A204.1 (cell line): ENCODE measurements at regions not wholly inside any gene's neighbourhood (a gene's known extent, or its start where the extent isn't known, plus 50 kb on each side); places are given as distances from the start of the nearest gene placed in this dataset.
"Not testable (repeated sequence)": the region's sequence is repeated elsewhere in the genome, so short reads cannot be mapped to it uniquely, and the experiment has no call there.

Source experiments
- FAIRE-seq: peaks from 2 replicates; lab custom pipeline; 2012; peaks lifted over from hg19 to GRCh38; lab: Jason Lieb, UNC

DNA sequence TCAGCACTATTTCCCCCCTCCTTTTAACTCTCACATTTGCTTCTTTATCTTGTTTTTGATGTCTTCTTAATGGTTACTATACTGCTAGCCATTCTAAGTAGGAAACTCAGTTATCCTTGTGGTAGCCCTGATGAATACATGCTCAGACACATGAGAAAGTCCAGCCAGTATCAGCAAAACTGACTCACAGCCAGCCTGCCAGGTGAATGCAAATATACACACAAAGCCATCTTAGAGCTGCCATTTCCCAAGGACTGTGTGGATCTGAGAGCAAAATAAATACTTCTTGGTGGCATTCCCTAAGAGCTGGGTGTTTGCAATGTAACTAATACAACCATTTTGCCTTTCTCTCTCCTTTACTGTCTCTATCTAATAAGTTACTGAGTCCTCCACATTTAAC, 455.2 kb downstream of the CCER1 start:
- FAIRE-seq = no peak

DNA sequence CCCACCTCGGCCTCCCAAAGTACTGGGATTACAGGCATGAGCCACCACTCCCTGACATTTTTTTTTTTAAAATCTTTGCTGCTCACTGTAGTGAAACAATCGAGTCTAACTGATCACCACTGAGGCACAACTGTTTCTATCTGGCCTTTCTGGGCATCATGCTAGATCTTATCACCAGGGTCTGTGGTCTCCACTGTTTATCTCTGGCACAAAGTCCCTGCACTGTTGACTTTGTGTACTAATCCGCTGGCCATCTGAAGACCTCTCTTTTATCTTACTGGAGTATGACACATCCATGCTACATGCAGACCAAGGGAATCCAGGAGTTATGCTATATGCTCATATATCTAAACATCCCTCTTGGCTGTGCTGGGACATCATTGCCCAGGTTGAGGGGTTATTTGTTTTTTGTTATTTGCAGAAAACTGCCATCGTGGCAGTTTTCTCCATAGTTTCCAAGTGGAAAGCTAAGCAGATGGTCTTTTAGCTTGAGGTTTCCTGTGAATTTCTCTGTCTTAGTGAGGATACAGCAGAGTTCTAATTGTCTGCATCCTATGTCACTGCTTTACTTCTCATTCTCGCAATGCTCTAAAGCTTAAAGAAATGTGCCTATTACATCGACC, 456.9 kb downstream of the CCER1 start:
- no peak for FAIRE-seq

GRCh38 chr12:90490355-90490754, 464.6 kb downstream of the CCER1 start:
- FAIRE-seq = no peak

- FAIRE-seq = no peak
Measured at GRCh38 chr12:90489141-90489540, 465.8 kb downstream of the CCER1 start.

- no peak for FAIRE-seq
Measured at GRCh38 chr12:90485560-90485959, 469.4 kb downstream of the CCER1 start.

- FAIRE-seq = no peak
Measured at GRCh38 chr12:90484094-90484493, 470.9 kb downstream of the CCER1 start.

- FAIRE-seq = no peak
Measured at GRCh38 chr12:90481748-90482147, 473.2 kb downstream of the CCER1 start.

DNA sequence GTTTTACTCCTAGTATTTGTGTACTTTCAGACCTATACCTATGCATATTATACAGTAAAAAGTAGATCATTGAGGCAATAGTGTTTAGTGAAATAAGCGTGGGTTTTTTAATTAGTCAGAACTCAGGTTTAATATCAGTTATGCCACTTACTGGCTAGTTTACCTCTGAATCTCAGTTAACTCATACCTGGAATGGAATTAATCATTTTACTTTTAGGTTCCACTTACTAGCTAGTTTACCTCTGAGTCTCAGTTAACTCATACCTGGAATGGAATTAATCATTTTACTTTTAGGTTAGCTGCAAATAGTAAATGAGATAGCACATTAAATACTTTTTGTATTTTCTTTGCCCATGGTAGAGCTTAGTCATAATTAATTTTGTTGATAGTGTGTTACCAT, 475.7 kb downstream of the CCER1 start:
- no peak for FAIRE-seq

GRCh38 chr12:90473831-90474230, 481.1 kb downstream of the CCER1 start:
- no peak for FAIRE-seq

- no peak for FAIRE-seq
Measured at GRCh38 chr12:90460681-90461080, 494.3 kb downstream of the CCER1 start.

- FAIRE-seq = no peak
Measured at GRCh38 chr12:90456248-90456647, 498.7 kb downstream of the CCER1 start.

DNA sequence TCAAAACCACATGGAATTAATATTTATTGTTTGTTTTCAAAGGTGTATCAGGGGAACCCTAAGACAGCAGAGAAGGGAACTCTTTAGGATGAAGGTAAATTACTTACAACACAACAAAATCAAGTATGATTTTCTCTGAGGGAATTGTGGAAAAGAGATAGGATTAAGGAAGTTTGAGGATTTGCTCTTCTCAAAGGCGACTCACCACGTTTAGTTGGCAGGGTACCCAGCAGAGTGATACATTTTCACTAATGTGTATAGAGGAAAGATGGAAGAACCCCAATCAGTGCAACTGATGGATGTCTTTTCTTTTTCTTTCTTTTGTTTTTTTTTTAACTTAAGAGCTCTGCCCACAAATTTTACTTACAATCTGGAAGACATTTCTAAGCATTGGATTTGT, 499.2 kb downstream of the CCER1 start:
- FAIRE-seq = no peak

DNA sequence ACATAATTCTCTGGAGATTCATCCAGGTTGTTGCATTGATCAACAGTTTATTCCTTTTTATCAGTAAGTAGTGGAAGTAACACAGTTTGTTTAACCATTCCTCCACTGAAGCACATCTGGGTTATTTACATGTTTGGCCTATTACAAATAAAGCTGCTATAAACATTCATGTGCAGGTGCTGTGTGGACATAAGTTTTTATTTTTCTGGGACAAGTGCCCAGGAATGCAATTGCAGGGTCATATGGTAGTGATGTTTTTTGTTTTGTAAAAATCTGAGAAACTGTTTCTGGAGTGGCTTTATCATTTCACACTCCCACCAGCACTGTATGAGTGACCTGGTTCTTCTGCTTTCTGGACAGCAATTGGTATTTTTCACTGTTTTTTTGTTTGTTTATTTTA, 505.4 kb downstream of the CCER1 start:
- no peak for FAIRE-seq

DNA sequence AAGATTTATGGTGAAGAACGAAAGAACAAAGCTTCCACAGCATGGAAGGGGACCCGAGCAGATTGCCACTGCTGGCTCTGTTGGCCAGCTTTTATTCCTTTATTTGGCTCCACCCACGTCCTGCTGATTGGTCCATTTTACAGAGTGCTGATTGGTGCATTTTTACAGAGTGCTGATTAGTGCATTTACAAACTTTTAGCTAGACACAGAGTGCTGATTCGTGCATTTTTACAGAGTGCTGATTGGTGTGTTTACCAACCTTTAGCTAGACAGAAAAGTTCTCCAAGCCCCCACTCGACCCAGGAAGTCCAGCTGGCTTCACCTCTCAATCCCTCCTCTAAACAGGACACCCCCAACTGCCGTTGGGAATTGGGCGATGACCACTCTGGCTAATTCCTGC, 511.5 kb downstream of the CCER1 start:
- not testable (repeated sequence) for FAIRE-seq

- no peak for FAIRE-seq
Measured at GRCh38 chr12:90441431-90441830, 513.5 kb downstream of the CCER1 start.

GRCh38 chr12:90428881-90429280, 526.1 kb downstream of the CCER1 start:
- no peak for FAIRE-seq

DNA sequence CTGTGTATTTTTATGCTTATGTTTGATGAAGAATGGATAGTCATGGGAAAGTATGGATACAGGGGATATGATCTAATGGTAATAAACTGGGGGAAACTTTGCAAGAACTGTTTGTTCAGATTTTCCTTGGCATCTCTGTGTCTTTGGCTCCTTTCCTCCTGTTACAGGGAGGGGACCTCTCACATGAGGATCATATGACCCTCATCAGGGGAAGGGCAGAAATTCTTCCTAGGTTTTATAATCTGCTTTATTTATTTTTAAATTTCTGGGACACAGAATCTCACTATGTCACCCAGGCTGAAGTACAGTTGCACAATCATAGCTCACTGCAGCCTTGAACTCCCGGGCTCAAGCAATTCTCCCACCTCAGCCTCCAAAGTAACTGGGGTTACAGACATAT, 526.5 kb downstream of the CCER1 start:
- FAIRE-seq = no peak

DNA sequence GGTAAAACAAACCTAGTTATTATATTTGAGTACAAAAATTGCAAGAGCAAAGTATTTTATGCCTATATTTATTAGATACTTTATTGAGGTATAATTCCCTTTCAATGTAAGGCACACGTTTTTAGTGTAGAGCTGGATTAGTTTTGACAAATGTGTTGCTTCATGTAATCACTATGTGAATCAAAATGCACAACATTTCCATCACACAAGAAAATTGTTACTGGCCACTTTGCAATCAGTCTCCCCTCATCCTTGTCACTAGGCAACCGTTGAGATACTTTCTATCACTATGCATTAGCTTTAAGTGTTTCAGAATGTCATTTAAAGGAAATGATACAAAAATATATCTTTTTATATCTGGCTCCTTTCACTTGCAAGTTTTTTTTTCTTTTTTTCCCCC, 531.0 kb downstream of the CCER1 start:
- no peak for FAIRE-seq

DNA sequence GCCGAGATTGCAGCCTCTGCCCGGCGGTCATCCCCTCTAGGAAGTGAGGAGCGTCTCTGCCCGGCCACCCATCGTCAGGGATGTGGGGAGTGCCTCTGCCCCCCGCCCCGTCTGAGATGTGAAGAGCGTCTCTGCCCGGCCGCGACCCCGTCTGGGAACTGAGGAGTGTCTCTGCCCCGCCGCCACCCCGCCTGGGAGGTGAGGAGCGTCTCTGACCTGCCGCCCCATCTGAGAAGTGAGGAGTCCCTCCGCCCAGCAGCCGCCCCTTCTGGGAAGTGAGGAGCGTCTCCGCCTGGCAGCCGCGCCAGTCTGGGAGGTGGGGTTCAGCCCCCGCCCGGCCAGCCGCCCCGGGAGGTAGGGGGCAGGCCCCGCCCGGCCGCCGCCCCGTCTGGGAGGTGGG, 544.0 kb downstream of the CCER1 start:
- no peak for FAIRE-seq

- no peak for FAIRE-seq
Measured at GRCh38 chr12:90407841-90408240, 547.1 kb downstream of the CCER1 start.

DNA sequence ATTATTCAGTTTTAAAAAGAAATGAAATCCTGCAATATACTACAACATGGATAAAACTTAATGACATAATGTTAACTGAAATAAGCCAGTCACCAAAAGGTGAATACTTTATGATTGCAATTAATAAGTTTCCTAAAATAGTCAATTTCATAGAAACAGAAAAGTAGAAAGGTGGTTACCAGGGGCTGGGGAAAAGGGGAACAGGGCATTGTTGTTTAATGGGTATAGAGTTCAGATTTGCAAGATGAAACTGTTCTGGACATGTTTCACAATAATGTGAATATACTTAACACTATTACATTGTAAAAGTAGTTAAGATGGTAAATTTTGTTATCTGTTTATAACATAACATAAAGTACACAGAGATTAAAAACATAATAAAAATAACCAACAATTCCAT, 550.9 kb downstream of the CCER1 start:
- FAIRE-seq = no peak

GRCh38 chr12:90401185-90401584, 553.8 kb downstream of the CCER1 start:
- no peak for FAIRE-seq

GRCh38 chr12:90399357-90399756, 555.6 kb downstream of the CCER1 start:
- FAIRE-seq = no peak

GRCh38 chr12:90398285-90398836, 556.6 kb downstream of the CCER1 start:
- no peak for FAIRE-seq

DNA sequence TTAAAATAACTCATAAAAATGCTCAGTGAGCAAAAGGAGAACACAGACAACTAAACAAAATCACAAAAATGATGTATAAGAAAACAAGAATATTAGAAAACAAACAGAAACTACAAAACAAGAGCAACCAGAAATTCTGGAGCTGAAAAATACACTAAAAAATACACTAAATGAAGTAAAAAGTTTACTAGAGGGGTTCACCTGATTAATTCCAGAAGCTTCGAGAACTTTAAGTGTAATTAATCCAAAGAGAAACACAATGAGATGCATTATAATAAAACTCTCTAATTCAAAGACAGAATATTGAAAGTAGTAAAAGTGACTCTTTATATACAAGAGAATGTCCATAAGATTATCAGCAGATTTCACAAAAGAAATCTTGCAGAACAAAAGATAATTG, 558.4 kb downstream of the CCER1 start:
- FAIRE-seq = no peak
